ENCODE measurements at regions not wholly inside any gene's neighbourhood (a gene's known extent, or its start where the extent isn't known, plus 50 kb on each side); places are given as distances from the start of the nearest gene placed in this dataset.

DNA sequence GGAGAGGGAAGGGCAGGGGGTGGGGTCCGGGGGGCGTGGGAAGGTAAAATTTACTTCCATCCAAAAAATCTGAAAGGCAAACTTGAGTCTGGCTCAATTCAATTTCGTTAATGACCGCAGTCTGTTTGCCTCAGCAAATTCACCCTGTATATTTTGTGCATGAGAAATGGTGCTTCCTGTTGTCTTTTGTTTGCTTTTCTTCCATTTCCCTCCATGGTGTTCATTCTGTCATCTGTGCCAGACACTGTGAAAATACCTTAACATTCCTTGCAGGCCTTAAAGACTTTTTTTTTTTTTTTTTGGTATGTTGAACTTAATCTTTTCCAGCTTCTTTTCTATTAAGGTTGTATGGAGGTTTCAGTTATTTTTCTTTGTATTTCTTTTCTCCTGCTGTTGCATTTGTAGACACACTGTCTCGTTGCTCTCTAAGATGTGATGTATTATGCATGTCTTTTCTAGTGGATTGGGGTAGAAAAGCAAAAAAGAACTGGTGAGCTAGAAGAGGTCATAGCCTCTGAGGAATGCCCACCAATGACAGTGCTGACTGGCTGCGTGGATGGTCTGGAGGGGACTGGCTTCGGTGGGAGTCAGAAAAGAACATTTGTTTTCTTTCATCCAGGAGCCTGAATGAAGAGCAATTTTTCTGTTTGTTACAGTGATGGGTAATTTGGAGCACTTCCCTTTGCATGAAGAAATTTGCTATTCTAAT, 585.0 kb upstream of the MAP3K7 start:
- TF ChIP-seq, protein P1, sequence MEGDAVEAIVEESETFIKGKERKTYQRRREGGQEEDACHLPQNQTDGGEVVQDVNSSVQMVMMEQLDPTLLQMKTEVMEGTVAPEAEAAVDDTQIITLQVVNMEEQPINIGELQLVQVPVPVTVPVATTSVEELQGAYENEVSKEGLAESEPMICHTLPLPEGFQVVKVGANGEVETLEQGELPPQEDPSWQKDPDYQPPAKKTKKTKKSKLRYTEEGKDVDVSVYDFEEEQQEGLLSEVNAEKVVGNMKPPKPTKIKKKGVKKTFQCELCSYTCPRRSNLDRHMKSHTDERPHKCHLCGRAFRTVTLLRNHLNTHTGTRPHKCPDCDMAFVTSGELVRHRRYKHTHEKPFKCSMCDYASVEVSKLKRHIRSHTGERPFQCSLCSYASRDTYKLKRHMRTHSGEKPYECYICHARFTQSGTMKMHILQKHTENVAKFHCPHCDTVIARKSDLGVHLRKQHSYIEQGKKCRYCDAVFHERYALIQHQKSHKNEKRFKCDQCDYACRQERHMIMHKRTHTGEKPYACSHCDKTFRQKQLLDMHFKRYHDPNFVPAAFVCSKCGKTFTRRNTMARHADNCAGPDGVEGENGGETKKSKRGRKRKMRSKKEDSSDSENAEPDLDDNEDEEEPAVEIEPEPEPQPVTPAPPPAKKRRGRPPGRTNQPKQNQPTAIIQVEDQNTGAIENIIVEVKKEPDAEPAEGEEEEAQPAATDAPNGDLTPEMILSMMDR (optimal IDR thresholded peaks at IDR 0.05 in 1 of 3, IDR thresholded peaks at IDR 0.05 in 1 of 3, conservative IDR thresholded peaks at IDR 0.05 in 1 of 3; ENCODE audit: extremely low read depth in 1 of 3, insufficient read depth in 2 of 3, low read length in 3 of 3), result no peak
- TF ChIP-seq EZH2 (IDR thresholded peaks at IDR 0.05; ENCODE audit: low read length), result no peak

All from keratinocyte (primary cell).